Upper lobe of left lung (tissue), 4 donors: ENCODE measurements at regions not wholly inside any gene's neighbourhood (a gene's known extent, or its start where the extent isn't known, plus 50 kb on each side); places are given as distances from the start of the nearest gene placed in this dataset.

Experiments
- CTCF ChIP-seq, 6 experiments: fragments of 450-650 bp in 4 of 6; fragments of 200-600 bp in 2 of 6; sonication (generic) in 2 of 6; IDR thresholded peaks; one replicate each; pipeline ENCODE4 v1.5.1; 2016 to 2019; ENCODE audit warnings: antibody characterized with exemption in 6 of 6
- EP300 ChIP-seq, 4 donors: sonication (generic); formaldehyde crosslinking; IDR thresholded peaks; one replicate each; pipeline ENCODE4 v1.5.1; 2017; ENCODE audit warnings: antibody characterized with exemption in 4 of 4, control low read depth in 2 of 4

- TF ChIP-seq CTCF (IDR thresholded peaks at IDR 0.05), result no peak
- TF ChIP-seq EP300 (IDR thresholded peaks at IDR 0.05), result no peak
These were observed 136.2 kb downstream of the KCNK1 start for GRCh38 chr1:233750139-233750538.
